ENCODE measurements at regions not wholly inside any gene's neighbourhood (a gene's known extent, or its start where the extent isn't known, plus 50 kb on each side); places are given as distances from the start of the nearest gene placed in this dataset.

DNA sequence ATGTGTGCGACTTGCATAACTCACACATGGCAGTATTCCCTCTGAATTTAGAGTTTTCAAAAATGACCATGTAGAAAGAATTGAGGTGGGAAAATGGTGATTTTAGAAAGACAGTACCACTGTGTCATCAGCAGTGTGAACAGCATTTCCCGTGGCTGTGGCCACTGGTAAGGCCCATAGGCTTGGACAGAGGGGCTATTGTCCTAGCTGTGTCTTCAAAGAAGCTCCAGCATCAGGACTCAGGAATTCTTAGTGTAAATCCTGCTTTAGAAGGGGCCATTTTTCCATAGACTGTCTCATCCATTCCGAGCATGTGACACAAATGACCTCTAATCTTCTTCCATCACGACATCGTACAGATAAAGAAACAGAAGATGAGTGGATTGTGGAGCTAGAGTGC, 119.3 kb upstream of the BACE2 start:
- DNase-seq, result no peak

DNA sequence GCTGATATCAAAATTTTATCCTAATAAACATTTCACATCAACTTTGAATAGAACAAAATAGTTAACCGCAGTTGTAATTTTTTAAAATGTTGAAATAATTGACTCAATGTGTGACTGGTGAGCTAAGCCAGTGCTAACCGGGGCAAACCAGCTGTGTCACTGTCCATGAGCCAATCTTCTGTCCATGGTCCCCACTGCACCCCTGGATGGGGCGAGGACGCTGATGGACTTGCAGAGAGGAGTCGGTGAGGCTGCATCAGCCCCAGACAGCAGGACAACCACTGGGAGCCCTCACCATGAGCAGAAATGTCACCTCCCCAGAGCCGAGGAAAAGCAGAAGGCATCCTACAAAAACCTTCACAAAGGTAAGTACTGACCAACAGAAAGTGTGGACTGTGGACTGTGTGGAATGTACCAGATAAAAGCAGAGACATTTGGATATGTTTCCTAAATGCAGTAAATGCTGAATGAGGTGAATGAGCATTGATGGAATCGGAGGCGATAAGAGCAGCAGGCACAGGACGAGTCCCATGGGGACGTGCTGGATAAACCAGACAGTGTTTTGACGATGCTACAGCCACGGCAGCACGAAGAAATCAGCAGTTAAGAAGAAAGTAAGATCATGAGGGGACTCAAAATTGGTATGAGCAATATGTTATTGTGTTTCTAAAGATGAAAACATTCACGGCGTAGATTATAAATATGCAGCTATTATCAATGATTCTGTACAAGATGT, 115.0 kb upstream of the BACE2 start:
- DNase-seq, result no peak

DNA sequence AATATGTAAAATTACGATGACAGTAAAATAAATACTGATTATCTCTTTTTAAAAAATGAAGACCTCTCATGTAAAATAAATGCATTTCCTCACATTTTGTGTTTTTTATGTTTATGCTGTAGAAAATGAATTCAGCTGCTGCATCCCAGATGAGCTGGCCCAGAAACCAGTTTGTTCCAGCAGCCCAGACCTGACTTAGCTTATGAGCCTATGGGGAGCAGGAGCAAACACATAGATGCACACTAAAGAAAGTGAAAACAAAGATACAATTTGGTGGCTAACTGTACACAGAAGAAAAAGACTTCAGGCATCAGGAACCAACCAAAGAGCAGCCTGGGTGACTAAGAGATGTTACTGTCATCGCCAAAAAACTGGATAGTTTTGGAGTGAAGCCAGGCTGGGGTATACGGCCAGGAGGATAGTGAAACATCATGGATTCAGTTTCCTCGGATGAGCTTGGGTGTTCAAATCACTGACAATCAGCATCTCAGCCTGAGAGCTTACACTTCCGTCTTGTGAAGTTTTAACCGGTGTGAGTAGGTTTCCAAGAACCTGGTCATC, 113.9 kb upstream of the BACE2 start:
- DNase-seq, result no peak

DNA sequence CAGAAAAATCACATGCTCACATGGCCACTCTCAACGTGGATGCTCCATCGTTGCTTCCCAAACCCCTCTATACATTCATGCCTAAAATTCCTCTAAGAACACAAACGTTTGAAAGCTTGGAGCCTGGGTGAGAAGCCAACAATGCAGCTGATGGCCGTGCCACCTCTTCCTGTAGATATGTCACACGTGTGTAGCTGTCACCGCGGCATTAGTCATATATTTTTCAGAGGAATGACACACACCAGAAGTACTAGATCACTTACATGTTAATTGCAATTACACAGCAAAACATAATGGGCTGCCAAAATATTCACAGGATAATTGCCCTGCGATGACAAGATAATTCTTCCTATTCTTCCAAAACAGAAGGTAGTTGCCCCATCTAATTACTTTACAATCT, 112.7 kb upstream of the BACE2 start:
- DNase-seq, result no peak

DNA sequence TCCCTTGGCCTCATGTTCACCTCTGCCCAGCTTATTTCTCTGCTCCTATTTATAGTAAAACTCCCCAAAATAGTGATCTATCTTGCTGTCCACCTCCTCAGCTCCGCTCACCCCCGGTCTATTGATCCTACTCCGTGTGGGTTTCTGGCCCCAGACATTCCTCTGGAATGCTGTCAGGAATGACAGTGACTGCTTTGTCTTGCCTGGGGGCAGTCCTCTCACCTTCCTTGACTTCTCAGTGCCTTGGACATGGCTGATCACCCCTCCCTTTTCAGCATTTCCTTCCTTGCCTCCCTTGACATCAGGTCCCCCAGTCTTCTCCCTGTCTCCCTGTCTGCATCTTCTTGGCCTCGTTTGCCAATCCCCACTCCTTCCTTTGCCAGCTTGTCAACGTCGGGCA, 108.1 kb upstream of the BACE2 start:
- no peak for DNase-seq

- no peak for DNase-seq
Observed at GRCh38 chr21:41061701-41062100, 106.3 kb upstream of the BACE2 start.

DNA sequence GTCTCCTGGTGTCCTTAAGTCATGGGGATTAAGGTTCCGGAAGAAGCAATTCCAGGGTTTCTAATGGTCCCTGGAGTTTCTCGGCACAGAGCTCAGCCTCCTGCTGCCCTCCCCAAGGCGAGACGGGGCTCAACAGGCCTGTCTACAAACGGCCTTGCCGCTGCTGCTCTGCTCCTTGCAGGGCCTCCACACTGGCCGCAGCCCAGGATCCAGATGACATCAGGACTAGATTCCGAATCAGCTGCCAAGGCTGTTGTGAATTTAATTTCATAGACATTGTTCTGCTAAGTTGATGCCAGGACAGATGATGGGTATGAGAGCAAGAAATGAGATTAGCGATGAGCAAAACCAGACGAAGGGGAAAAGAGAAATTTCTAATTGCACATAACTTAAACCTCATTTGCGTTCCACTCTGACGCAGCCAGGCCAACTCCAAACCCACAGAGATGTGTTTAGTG, 103.6 kb upstream of the BACE2 start:
- DNase-seq, result no peak

GRCh38 chr21:41064951-41065350, 103.0 kb upstream of the BACE2 start:
- no peak for DNase-seq

DNA sequence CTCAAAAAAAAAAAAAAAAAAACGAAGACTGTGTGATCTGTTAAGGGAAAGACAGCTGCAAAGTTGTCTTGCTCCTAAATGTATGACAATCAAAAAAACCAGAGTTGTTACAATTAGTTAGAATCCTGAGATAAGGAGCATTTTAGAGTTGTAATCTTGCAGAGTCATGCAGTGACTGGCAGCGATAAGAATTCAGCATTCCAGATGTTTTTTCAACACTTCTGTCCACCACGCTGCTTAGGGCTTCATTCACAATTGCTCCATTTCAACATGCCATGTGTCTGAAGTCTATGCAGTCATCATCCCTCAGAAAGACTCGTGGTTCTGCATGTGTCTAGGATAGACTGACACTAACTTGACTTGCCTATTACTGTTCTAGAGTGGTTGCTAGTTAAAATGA, 102.4 kb upstream of the BACE2 start:
- DNase-seq, result peak; percentile 35

DNA sequence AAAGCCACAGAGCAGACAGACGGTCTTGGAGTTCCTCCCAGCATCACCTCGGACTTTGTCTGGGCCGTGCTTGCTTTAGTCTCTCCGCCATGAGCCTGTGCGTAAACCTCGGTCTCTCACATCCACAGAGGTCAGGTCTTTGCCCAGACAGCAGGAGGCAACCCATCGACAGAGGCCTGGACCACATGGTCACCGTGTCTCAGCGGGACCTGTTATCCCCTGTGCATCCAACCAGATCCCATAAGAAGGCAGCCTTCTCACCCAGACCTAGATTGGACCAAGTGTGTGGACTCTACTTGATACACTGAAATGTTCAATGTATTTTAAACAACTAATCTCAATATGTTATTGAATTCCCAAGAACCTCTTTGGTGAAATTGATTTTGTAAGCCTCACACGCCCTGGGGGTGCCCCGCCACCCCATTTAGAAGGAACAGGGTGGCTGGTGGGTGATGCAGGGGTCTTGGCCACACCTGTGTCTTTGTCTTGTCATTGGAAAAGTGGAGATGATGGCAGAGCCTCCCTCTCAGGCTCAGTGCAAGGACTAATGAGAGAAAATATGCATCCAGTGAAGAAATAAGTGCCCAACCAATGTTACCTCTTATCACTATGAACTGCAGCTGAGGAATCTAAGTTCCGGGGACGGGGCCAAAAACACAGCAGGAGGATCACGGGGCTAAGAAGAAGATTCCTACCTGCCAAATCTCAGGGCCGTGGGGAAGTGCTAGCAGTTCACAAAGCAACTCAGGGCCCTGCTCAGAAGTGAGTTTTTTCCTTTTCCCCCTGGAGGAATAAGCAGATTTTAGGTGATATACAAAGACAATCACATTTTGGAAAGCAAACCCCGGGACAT, 101.6 kb upstream of the BACE2 start:
- DNase-seq, result no peak

GRCh38 chr21:41067709-41068108, 100.3 kb upstream of the BACE2 start:
- DNase-seq, result no peak

DNA sequence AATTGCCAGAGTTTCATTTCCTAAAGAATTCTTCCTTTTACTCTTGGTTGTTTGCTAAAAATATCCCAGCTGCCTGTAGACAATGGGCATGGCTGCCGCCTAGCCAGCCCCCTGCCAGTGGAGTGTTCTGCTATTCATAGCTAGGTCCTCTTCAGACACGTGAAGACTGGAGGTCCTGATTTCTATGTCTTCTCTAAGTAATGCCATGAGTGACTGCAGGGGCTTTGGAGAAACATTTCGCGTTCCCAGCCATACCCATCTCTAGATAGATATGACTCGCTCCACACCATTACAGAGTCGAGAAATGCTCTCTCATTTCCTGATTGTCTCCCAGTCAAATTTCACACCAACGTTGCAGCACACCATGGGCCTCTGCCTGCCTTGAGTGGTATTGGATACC, 99.5 kb upstream of the BACE2 start:
- DNase-seq, result no peak

GRCh38 chr21:41068967-41069642, 98.9 kb upstream of the BACE2 start:
- peak; percentile 80 for DNase-seq

GRCh38 chr21:41070284-41070683, 97.7 kb upstream of the BACE2 start:
- DNase-seq, result no peak

GRCh38 chr21:41071258-41072171, 96.4 kb upstream of the BACE2 start:
- DNase-seq, result peak; percentile 11

DNA sequence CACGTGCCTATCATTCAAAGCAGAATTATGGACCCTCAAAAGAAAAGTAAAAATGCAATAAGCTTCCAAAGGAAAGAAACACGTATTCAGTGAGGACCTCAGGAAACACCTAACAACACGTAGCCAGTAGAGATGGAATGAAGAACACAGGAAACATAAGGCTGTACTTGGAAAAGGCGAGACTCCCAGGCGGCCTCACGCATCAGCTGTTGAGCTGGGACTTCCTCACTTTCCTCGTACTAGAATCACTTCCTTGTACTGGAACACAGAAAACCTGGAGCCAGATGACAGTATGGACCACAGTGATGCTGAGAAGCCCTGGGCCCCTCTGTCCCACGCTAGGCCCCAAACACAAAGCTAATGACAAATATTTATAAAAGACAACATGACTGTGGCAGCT, 94.4 kb upstream of the BACE2 start:
- no peak for DNase-seq

DNA sequence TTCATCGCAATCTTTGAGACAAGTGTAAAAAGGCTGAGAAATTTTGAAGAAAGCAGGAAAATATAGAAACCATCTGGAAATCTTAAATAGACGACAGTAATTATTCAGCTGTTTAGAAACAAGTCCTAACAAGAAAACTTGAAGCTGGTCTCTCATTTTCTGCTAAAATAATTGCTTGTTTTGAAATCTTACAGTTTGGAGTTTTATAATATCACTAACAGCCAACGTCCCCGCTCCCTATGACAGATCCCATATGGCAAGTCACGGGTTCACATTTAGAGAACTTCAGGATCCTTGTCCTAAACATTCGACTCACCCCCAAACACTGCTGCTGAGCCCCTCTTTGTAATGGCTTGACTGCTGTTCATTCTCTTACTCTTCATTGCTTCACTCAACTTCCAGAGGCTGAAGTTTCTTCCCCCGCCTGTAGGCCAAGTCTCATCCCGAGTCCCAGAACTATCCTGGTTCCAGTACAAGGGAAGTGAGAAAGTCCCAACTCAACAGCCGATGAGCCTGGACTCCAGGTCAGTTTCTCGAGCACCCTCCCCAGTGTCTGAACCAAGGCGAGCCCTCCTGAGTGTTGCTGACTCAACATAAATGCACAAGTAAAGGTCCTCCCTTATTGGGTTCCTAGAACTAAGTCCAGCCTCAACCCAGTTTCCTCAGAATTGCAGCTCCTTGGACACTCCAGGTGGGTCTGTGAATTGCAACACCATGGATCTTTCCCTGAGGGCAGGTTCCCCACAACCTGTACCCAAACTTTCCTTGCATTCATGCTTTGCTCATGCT, 93.4 kb upstream of the BACE2 start:
- DNase-seq, result no peak

- DNase-seq, result no peak
Observed at GRCh38 chr21:41075656-41076055, 92.3 kb upstream of the BACE2 start.

DNA sequence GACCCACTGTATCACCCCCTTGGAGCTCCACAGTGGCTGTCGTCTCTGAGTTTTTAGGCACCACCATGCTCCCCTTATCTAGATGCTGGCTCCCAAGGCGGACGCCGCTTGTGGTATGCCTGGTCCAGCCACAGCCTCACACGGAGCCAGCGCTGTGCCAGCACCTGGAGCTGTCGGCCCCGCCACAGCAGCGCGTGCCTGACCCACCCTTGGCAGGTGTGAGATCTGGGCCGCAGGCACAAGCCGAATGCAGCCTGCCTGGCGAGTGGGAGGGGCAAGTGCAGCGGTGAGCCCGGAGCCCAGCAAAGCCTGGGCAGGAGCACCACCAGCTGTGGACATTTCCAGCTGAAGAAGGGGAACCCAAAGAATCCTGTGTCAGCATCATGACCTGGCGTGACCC, 91.9 kb upstream of the BACE2 start:
- DNase-seq, result no peak

DNA sequence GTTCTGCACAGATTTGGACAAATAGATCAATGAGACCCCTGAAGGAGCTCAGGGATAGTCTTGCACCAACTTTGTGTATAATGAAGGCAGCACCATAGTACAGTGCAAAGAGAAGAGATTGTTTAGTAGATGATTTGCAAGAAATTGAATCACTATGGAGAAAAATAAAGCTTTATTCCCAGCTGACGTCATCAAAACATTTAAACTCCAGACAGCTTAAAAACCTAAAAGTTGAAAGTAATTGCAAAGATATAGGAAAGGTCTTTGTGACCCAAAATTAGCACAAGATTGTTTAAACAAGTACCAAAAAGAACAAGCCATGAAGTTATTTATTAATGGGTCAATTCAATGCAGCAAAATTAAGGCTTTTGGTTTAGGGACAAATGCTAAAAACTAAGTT, 88.8 kb upstream of the BACE2 start:
- no peak for DNase-seq

- no peak for DNase-seq
Observed at GRCh38 chr21:41080485-41081121, 87.4 kb upstream of the BACE2 start.
